Ovary (tissue), 3 donors: ENCODE measurements at regions not wholly inside any gene's neighbourhood (a gene's known extent, or its start where the extent isn't known, plus 50 kb on each side); places are given as distances from the start of the nearest gene placed in this dataset.

Experiments used
- POLR2A ChIP-seq: fragments of 450-650 bp; IDR thresholded peaks from one replicate; pipeline ENCODE4 v1.6.1; 2017; ENCODE audit warnings: antibody characterized with exemption, mild to moderate bottlenecking, moderate library complexity
- TF ChIP-seq, protein P1 (sequence below), 3 donors: fragments of 450-650 bp in 2 of 3; fragments of 200-600 bp in 1 of 3; IDR thresholded peaks; one replicate each; pipeline versions ENCODE4 v1.5.1 to v1.8.0; 2016 to 2022; ENCODE audit warnings: antibody characterized with exemption in 3 of 3, mild to moderate bottlenecking in 1 of 3
- donor health status: DM: no; HTN: no; CAD: no.

DNA sequence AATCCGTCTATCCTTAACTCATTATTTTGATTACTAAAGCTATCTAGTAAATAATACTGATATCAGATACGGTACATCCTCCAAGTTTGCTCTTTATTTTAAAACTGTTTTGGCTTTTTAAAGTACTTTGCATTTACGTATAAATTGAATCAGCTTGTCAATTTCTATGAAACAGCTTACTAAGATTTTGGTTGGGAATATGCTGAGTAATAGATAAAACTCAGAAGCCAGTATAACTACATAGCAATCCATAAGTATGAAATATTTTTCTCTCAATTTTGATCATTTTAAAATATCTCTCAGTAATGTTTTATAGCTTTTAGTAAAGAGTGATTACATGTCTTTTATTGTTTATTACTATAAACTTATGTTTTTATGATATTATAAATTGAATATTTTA lies 116.2 kb upstream of the SOX11 start:
- TF ChIP-seq, protein P1, sequence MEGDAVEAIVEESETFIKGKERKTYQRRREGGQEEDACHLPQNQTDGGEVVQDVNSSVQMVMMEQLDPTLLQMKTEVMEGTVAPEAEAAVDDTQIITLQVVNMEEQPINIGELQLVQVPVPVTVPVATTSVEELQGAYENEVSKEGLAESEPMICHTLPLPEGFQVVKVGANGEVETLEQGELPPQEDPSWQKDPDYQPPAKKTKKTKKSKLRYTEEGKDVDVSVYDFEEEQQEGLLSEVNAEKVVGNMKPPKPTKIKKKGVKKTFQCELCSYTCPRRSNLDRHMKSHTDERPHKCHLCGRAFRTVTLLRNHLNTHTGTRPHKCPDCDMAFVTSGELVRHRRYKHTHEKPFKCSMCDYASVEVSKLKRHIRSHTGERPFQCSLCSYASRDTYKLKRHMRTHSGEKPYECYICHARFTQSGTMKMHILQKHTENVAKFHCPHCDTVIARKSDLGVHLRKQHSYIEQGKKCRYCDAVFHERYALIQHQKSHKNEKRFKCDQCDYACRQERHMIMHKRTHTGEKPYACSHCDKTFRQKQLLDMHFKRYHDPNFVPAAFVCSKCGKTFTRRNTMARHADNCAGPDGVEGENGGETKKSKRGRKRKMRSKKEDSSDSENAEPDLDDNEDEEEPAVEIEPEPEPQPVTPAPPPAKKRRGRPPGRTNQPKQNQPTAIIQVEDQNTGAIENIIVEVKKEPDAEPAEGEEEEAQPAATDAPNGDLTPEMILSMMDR (IDR thresholded peaks at IDR 0.05), result no peak
- no peak for TF ChIP-seq POLR2A
